DMS 273 treated with DMSO at 0.1 percent for 48 hours (cell line): ENCODE measurements at regions not wholly inside any gene's neighbourhood (a gene's known extent, or its start where the extent isn't known, plus 50 kb on each side); places are given as distances from the start of the nearest gene placed in this dataset.
"Not testable (repeated sequence)": the region's sequence is repeated elsewhere in the genome, so short reads cannot be mapped to it uniquely, and the experiment has no call there.

ENCODE experiments used
- DNase-seq: peaks from one replicate; lab custom pipeline; 2025; lab: John Stamatoyannopoulos, UW

- DNase-seq: no peak
Observed at GRCh38 chr4:189185810-189186432, 754.8 kb upstream of the FRG1 start.

- DNase-seq: no peak
Observed at GRCh38 chr4:189187531-189188052, 753.1 kb upstream of the FRG1 start.

DNA sequence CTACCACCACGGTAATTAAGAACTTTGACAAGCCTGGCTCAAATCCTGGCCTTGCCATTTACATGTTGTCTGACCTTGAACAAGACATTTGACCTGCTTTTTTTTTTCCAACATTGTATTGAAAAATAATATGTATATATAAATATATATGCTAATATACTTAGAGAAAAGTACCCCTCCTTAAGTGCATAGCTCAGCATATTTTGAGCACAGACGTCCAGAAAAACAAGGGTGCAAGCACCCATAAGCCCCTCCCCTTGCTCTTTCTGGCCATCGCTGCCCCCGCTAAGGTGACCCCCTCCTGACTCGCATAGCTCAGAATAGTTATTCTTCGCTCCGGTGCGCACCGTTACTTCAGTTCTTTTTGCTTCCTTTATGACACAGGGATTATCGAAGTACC, 742.0 kb upstream of the FRG1 start:
- no peak for DNase-seq

- no peak for DNase-seq
Observed at GRCh38 chr4:189200353-189200752, 740.3 kb upstream of the FRG1 start.

GRCh38 chr4:189202182-189202868, 738.3 kb upstream of the FRG1 start:
- DNase-seq: peak; percentile 2

DNA sequence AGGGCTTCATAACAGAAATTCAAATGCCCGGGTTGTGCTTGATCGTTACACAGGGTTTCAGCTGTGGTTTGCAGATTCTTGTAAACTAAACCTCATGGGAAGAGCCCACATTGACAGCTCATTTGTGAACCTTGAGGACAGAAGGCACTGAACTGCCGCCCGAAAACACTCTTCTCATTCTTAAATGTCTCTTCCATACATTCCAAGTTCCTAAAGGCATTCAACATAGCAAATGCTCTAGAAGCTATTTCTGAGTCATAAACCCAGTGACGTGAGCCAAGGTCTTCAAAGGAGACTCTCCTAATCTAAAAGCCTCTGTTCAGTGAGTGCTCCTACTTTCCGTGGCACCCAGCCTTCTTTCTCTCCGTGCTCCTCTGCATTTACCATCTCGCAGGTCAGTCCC, 737.8 kb upstream of the FRG1 start:
- no peak for DNase-seq

DNA sequence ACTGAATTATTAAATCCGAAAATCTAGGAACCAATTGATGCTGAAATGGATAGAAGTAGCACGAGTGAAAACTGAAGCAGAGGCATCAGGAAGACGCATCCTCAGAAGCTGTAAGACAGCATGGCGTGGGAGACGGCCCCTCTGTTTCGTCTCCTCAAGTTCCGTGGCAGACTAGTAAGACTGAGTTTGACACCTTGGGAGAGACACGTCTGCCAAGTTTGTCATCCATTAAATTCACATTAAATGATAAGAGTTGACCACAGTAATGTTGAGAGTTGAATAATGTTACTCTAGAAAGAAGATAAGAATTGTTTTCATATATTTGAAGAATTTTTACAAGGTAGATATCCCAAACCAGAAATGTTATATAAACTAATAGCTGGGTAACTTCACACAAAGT, 736.1 kb upstream of the FRG1 start:
- no peak for DNase-seq

DNA sequence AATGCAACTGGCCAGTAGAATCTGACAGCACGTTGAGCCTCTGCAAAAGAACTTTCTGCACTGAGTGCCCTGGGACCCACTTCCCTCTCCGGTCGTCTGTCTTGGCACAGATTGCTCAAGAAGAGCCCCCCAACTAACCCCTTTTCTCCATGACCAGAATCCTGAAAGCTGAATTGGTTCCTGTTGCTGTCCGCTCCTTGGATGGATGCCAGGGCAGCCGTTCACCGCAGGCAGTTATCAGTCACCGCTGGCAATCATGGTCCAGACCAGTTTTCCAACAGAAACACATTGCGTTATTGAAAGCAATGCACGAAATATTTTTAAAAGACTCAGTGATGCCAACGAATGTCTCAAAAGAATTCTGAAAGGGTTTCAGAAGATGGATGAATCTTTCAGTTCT, 733.7 kb upstream of the FRG1 start:
- no peak for DNase-seq

GRCh38 chr4:189207872-189208271, 732.8 kb upstream of the FRG1 start:
- DNase-seq: no peak

- no peak for DNase-seq
Observed at GRCh38 chr4:189215574-189215973, 725.1 kb upstream of the FRG1 start.

- DNase-seq: no peak
Observed at GRCh38 chr4:189221691-189222090, 719.0 kb upstream of the FRG1 start.

DNA sequence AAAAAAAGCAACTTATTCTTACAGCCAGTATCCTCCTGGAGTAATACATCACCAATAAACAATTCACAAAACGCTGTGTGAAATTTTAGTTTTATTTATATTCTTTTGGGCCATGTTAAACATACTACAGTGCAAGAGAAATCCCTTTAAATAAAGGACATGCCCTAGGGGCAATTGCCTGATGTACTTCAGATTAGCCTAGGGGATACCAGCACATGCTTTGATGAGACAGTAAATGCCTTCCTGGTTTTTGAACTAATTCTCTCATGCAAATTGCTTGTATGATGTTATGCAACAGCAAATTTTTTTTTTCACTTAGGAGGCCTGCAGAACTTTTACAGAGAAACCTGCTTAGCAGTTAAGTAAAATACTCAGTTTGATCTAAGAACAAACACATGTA, 711.9 kb upstream of the FRG1 start:
- DNase-seq: no peak

DNA sequence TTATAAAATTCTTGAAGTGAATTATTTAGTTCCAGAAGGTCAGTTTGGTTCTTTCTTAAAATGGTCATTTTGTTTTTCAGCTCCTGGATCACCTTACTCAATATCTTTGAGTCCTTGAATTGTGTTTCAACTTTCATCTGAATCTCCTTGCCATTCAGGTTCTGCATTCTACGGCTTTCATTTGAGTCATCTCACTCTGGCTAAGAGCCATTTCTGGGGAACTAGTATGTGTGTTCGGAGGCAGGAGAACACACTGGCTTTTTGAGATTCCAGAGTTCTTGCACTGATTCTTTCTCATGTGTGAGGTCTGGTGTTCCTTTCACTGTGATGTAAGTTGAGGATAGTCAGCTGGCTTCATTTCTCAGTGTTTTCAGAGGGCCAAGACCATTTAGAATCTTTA, 708.4 kb upstream of the FRG1 start:
- DNase-seq: no peak

DNA sequence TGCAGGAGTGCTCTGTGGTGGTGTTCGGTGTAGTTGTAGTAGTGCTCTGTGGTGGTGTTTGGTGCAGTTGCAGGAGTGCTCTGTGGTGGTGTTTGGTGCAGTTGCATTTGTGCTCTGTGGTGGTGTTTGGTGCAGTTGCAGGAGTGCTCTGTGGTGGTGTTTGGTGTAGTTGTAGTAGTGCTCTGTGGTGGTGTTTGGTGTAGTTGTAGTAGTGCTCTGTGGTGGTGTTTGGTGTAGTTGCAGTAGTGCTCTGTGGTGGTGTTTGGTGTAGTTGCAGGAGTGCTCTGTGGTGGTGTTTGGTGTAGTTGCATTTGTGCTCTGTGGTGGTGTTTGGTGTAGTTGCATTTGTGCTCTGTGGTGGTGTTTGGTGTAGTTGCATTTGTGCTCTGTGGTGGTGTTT, 706.9 kb upstream of the FRG1 start:
- DNase-seq: not testable (repeated sequence)

DNA sequence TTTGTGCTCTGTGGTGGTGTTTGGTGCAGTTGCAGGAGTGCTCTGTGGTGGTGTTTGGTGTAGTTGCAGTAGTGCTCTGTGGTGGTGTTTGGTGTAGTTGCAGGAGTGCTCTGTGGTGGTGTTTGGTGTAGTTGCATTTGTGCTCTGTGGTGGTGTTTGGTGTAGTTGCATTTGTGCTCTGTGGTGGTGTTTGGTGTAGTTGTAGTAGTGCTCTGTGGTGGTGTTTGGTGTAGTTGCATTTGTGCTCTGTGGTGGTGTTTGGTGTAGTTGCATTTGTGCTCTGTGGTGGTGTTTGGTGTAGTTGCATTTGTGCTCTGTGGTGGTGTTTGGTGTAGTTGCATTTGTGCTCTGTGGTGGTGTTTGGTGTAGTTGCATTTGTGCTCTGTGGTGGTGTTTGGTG, 705.7 kb upstream of the FRG1 start:
- not testable (repeated sequence) for DNase-seq

DNA sequence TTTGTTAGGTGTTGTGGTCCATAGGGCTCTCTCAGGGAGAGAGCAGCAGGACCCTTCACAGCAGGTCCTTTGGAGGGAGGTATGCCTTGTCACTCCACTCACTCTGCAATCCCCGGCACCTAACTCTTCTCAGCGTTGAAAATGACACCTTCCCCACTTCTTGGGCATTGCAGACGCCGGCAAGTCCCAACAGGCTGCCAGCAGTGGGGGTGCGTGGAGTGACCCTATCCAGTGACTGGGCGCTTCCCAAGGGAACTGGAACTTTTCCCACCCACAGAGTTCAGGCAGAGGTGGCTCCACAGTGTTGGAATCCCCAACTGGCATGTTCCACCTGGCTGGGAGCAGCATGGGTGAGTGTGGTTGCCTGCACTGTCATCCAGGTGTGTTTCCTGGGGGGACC, 705.1 kb upstream of the FRG1 start:
- no peak for DNase-seq

DNA sequence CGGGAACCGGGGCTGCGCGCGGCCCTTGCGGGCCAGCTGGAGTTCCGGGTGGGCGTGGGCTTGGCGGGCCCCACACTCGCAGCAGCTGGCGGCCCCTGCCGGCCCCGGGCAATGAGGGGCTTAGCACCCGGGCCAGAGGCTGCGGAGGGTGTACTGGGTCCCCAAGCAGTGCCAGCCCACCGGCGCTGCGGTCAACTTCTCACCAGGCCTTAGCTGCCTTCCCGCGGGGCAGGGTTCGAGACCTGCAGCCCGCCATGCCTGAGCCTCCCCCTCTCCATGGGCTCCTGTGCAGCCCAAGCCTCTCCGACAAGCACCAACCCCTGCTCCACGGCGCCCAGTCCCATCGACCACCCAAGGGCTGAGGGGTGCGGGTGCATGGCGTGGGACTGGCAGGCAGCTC, 704.4 kb upstream of the FRG1 start:
- DNase-seq: not testable (repeated sequence)

DNA sequence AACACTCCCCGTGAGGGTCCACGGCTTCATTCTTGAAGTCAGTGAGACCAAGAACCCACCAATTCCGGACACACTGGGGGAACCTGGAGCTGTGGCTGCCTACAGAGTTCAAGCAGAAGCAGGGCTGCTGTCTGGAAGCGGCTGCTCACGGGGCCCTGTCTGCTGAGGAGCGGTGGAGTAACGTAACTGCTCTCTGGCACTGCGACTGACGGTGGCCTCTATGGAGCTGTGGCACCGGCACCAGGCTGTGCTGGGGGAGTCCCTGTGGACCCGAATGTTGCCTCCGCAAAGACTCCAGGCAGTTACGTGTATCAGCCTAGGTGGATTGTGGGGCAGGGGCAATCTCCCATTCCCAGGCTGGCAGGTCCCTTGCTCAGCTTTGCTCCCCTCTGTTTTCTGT, 703.3 kb upstream of the FRG1 start:
- DNase-seq: no peak

DNA sequence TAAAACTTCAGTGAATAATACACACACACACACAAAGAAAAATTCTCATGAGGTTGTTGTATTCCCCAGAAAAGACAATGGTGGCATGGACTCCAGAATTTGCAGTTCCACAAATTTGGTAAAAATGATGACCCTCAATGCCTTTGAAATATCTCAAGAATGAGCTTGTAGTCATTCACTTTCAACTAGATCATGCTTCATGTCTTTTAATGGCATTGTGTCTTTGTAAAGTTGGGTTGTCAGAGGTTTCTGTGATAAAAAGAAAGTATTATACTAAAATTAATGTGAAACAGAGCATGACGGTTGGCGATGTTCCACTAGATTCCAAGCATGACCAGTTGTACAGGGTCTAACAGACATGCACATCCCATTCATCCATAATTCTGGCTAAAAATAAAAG, 685.0 kb upstream of the FRG1 start:
- no peak for DNase-seq

DNA sequence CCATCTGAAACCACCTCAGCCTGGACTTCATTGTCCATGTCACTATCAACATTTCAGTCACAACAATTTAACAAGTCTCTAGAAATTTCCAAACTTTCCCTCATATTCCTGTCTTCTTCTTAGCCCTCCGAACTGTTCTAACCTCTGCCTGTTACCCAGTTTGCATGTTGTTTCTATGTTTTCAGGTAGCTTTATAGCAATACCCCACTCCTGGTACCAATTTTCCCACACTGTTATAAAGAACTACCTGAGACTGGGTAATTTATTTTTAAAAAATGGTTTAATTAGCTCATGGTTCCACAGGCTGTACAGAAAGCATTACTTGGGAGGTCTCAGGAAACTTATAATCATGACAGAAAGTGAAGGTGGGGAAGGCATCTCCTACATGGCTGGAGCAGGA, 679.2 kb upstream of the FRG1 start:
- no peak for DNase-seq

DNA sequence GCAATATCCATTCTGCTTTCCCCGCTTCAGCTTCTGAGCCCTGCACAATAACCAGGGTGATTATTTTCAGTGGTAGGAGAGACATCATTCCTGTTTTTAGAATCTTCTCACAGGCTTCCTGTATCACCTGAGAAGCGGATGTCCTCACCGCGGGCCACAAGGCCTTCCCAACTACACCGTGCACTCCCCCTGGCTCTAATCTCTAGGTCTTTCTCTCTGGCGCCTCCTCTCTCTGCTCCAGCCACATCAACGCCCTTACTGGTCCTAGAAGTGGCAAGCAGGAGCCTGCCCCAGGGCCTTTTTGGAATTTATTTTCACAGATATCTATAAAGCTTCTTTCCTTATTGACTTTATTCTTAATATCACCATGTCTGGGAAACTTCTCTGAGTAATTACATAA, 675.2 kb upstream of the FRG1 start:
- DNase-seq: no peak

DNA sequence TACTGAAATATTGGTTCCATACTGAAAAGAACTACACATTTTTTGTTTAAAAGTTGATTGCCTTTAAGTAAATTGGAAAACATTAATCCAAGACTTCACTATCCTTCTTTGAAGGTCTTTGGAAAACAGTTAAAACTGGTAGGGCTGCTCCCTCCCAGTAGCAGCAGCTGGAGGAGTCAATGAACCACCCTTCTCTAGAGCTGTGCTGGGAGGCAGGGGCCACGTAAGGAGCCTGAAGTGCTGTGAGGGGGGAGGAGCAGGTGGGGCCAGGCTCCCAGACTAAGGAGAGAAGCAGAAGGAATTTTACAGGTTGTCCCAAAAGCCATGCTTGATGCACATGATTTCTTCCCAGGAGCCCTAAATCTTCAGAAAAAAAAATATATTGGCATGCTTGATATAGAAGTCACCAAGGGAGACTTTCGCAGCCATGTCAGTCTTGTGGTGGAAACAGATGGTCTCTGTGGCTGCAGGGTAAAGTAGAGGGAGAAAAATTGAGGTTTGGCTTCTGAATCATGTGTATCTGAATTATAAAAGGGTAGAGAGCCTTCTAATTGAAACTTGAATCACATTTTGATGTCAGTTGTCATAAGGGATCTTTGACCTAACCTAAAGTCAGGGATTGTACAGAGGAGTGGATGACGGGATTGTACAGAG, 673.2 kb upstream of the FRG1 start:
- no peak for DNase-seq

DNA sequence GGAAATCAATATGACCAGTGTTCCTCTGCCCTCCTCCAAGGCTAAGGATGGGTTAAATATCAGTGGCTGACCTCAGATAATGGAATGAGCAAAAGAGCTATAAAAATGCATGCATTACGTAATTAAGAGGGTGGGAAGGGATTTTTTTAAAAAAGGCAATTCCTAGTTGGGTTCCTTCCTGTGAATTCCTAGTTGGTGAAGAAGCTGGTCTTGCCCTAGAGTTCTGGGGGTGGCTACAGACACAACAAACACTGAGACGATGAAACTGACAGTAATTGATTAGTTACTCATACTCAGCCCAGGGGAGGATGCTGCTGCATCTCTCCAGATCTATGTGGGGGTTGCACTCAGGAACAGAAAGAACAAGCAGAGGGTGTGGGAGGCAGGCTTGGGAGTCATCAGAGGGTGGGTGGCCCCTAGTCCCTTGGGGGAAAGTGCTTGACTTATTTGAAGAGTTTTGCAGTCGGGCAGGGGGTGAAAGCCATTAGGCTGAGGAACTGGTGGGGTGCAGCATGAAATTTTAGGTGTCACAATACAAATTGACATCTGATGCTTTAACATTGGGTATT, 662.0 kb upstream of the FRG1 start:
- no peak for DNase-seq
